ENCODE measurements at regions not wholly inside any gene's neighbourhood (a gene's known extent, or its start where the extent isn't known, plus 50 kb on each side); places are given as distances from the start of the nearest gene placed in this dataset.

- H2AFZ ChIP-seq (ENCODE audit: low read length): no peak overlapping the region
- FAIRE-seq (no peak), ATAC-seq (peak; percentile 65), DNase-seq (ENCODE audit: low spot score) (no peak)
- no peaks in the 10 kb centered on the region for H3K36me3 ChIP-seq (replicated peaks in 1 of 2; ENCODE audit: control insufficient read depth in 1 of 2, insufficient read depth in 2 of 2, low read length in 2 of 2)
- ChIA-PET CTCF (ENCODE audit: low intra/inter-chr PET ratio, low total read pairs) (no interaction called here), POLR2A (no interaction called here)
- in situ Hi-C loops (cut with HindIII; ENCODE audit: extremely low pct_ligation_motif_present, low pct_unique_long_range_greater_than_20kb) (no loop called here), intact Hi-C loops (cut with micrococcal nuclease; ENCODE audit: unreplicated experiment) (no loop called here)
- no peaks in the 10 kb centered on the region for H4K20me1 ChIP-seq (ENCODE audit: insufficient read depth, low read length)
- H3K27ac ChIP-seq (ENCODE audit: extremely low read length, insufficient read depth, low read length): no peak overlapping the region
- H3K4me3 ChIP-seq (replicated peaks in 1 of 3; ENCODE audit: insufficient read depth in 1 of 3, low read depth in 2 of 3, low read length in 3 of 3): no peak overlapping the region
- no peaks in the 10 kb centered on the region for H3K9me3 ChIP-seq (ENCODE audit: low read length)
- no TSS peak for BruUV-seq (replicated peaks)
- no peaks in the 10 kb centered on the region; a peak in 2 of 5 replicates for H3K27me3 ChIP-seq (ENCODE audit: control insufficient read depth in 1 of 2, insufficient read depth in 2 of 2, low read length in 2 of 2)
- H3K9ac ChIP-seq (ENCODE audit: insufficient read depth, low read depth, low read length): no peak overlapping the region
- no peak overlapping the region for H3K4me2 ChIP-seq (ENCODE audit: low read depth, low read length)
- no peaks in the 10 kb centered on the region for H3K79me2 ChIP-seq (ENCODE audit: insufficient read depth, low read length)
- peaks cover 8% of the 10 kb centered on the region; the same call in 1 of the 2 replicates for H3K4me1 ChIP-seq (ENCODE audit: insufficient read depth, low read length)
- 15% methylated on average over 7 of the region's 7 CpGs for WGBS (ENCODE audit: low lambda C conversion rate)
- TF ChIP-seq ARID5B (CRISPR knock-in tag; IDR thresholded peaks at IDR 0.05): no peak
- no peak for TF ChIP-seq EEA1 (CRISPR knock-in tag; IDR thresholded peaks at IDR 0.05; ENCODE audit: borderline replicate concordance)
- TF ChIP-seq, protein P1, sequence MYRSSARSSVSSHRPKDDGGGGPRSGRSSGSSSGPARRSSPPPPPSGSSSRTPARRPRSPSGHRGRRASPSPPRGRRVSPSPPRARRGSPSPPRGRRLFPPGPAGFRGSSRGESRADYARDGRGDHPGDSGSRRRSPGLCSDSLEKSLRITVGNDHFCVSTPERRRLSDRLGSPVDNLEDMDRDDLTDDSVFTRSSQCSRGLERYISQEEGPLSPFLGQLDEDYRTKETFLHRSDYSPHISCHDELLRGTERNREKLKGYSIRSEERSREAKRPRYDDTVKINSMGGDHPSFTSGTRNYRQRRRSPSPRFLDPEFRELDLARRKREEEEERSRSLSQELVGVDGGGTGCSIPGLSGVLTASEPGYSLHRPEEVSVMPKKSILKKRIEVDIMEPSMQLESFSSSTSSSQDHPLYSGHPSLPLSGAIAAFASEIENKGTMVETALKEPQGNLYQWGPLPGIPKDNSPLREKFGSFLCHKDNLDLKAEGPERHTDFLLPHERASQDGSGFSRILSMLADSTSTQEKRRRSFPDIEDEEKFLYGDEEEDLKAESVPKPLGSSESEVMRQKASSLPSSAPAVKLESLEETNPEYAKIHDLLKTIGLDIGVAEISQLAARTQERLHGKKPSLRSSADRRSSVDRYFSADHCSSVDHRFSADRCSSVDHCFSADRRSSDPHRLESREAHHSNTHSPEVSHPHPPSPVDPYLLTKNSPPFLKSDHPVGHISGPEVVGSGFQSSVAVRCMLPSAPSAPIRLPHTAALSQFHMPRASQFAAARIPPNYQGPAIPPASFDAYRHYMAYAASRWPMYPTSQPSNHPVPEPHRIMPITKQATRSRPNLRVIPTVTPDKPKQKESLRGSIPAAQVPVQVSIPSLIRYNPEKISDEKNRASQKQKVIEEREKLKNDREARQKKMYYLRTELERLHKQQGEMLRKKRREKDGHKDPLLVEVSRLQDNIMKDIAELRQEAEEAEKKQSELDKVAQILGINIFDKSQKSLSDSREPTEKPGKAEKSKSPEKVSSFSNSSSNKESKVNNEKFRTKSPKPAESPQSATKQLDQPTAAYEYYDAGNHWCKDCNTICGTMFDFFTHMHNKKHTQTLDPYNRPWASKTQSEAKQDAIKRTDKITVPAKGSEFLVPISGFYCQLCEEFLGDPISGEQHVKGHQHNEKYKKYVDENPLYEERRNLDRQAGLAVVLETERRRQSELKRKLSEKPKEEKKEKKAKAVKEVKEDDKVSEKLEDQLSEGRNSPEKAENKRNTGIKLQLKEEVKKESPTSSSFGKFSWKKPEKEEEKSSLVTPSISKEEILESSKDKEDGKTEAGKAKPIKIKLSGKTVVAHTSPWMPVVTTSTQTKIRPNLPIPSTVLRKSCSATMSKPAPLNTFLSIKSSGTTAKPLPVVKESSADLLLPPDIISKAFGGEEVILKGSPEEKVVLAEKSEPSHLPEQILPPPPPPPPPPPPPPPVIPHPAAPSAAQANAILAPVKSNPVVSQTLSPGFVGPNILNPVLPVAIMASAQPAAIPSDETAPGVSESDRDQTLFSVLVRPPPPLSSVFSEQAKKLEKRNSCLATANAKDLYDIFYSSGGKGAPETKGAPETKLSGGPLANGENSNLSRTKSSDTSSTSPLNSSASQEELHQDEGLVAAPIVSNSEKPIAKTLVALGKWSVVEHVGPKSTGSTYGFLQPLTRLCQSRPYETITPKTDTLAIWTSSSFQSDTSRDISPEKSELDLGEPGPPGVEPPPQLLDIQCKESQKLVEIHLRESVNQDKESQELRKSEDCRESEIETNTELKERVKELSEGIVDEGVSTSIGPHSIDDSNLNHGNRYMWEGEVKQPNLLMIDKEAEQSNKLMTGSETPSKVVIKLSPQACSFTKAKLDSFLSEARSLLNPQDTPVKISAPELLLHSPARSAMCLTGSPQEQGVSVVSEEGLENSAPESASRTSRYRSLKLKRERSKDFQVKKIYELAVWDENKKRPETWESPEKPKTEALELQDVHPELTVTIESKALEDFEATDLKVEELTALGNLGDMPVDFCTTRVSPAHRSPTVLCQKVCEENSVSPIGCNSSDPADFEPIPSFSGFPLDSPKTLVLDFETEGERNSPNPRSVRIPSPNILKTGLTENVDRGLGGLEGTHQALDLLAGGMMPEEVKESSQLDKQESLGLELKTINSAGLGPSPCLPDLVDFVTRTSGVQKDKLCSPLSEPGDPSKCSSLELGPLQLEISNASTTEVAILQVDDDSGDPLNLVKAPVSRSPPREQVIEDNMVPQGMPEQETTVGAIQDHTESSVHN (CRISPR knock-in tag; IDR thresholded peaks at IDR 0.05): no peak
- TF ChIP-seq PPARG (CRISPR knock-in tag; conservative IDR thresholded peaks at IDR 0.05): peak; percentile 49; the same call in 1 of the 2 replicates
- no peak for TF ChIP-seq KAT7 (CRISPR knock-in tag; IDR thresholded peaks at IDR 0.05; ENCODE audit: borderline replicate concordance)
- TF ChIP-seq HNF4G (IDR thresholded peaks at IDR 0.05; ENCODE audit: borderline replicate concordance, low read depth, low read length): no peak
- TF ChIP-seq HNF4G (CRISPR knock-in tag; IDR thresholded peaks at IDR 0.05; ENCODE audit: borderline replicate concordance, low read depth): no peak
- no peak for TF ChIP-seq HOXA3 (CRISPR knock-in tag; IDR thresholded peaks at IDR 0.05)
- TF ChIP-seq GABPA (IDR thresholded peaks at IDR 0.05; ENCODE audit: low read depth, low read length): no peak
- TF ChIP-seq GABPA (CRISPR knock-in tag; IDR thresholded peaks at IDR 0.05; ENCODE audit: low read depth): no peak
- TF ChIP-seq ZNF441 (CRISPR knock-in tag; IDR thresholded peaks at IDR 0.05; ENCODE audit: borderline replicate concordance): no peak
These were observed 237.6 kb downstream of the QKI start for GRCh38 chr6:163651915-163652668.

All from HepG2 (cell line).